ENCODE measurements at regions not wholly inside any gene's neighbourhood (a gene's known extent, or its start where the extent isn't known, plus 50 kb on each side); places are given as distances from the start of the nearest gene placed in this dataset.

DNA sequence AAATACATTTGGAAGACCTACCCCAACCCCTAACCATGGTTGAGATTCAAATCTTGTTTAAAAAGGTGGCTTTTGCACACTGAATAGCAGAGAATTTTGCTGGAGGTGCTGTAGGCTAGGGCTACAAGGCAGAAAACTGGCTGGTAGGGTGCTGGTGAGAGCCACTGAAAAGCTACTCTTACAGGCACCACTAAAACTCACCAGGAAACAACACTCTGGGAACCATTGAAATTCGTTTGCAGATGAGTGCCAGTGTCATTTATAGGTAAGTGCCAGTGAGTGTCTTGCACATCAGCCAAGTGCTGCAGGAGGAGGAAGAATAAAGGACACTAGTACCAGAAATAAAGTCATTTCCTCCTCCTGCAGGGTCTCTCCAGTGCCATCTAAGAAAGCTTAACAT, 610.2 kb downstream of the ZNF385D start:
- no peak for DNase-seq (ENCODE audit: low spot score)

DNA sequence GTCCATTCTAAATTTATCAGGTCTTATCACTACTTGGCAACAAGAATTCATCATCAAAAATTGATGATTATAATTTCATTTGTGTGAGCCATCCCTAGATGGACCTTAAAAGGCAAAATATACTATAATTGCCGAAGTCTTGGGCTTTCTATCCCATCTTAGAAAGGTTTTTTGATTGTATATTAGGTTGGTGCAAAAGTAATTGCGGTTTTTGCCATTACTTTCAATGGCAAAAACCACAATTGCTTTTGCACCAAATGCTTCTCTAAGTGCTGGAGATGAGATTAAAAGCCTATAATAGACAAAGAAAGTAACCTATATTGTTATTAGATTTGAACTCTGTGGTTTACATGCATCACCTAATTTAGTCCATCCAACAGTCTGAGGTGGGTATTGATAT, 612.9 kb downstream of the ZNF385D start:
- DNase-seq (ENCODE audit: low spot score), result no peak

- DNase-seq (ENCODE audit: low spot score), result no peak
Observed at GRCh38 chr3:21132896-21133295, 618.1 kb downstream of the ZNF385D start.

- no peak for DNase-seq (ENCODE audit: low spot score)
Observed at GRCh38 chr3:21120826-21121225, 630.2 kb downstream of the ZNF385D start.

DNA sequence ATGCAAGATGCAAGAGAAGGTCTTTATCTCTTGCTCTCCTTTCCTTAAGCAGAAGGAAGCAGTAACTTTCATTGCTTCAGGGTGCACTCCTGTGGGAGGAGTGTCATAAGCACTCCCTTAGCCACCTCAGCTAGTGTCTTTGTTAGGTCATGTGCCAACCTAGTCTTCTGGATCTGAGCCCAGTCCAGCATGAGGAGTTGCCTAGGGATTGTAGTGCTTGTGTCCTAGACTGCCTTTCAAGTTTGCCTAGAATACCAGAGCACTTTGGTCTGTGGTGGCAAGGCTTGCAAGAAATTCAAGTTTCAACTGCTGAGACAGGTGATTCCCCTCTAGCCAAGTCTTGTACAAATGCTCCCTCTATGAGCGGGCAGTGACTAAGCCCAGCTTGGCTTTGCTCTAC, 633.6 kb downstream of the ZNF385D start:
- DNase-seq (ENCODE audit: low spot score), result no peak

GRCh38 chr3:21109056-21109455, 642.0 kb downstream of the ZNF385D start:
- DNase-seq (ENCODE audit: low spot score), result no peak

DNA sequence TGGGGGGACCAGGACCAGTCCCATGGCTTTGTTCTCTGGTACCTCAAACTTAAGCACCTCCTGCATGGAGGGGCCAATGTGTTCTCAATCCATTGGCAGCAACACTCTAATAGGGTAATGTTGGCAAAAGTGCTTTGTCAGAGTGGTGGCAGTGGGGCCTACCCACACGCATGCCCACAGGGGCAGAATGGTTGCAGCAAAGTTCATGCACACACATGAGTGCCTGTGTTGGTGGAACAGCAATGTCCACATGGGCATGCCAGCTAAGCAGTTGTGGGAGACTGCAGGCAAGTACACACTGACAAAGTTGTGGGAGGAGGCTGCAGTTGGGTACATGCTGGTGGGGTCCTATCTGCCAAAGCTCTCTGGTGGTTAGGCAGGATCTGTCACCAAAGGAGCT, 645.2 kb downstream of the ZNF385D start:
- DNase-seq (ENCODE audit: low spot score), result no peak

- DNase-seq (ENCODE audit: low spot score), result no peak
Observed at GRCh38 chr3:21100656-21101359, 650.2 kb downstream of the ZNF385D start.

- DNase-seq (ENCODE audit: low spot score), result no peak
Observed at GRCh38 chr3:21094686-21095085, 656.3 kb downstream of the ZNF385D start.

DNA sequence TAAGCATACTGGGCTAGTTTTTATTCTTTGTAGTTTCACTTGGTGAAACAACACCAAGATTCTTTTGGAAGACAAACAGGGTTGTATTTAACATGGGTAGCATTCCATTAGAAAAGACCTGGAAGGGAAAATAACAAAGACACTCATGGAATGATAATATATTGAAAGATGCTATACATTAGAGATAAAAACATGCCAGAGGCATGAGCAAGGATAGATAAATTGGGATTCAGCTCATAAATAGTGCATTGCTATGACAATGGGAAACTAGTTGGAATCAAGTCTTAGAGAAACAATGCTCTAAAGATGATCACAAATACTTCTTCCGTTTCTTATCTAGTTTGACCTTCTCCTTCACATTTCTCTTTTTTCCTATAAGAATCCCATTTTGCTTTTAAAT, 677.4 kb downstream of the ZNF385D start:
- DNase-seq (ENCODE audit: low spot score), result no peak

- DNase-seq (ENCODE audit: low spot score), result no peak
Observed at GRCh38 chr3:21067031-21067813, 683.8 kb downstream of the ZNF385D start.

DNA sequence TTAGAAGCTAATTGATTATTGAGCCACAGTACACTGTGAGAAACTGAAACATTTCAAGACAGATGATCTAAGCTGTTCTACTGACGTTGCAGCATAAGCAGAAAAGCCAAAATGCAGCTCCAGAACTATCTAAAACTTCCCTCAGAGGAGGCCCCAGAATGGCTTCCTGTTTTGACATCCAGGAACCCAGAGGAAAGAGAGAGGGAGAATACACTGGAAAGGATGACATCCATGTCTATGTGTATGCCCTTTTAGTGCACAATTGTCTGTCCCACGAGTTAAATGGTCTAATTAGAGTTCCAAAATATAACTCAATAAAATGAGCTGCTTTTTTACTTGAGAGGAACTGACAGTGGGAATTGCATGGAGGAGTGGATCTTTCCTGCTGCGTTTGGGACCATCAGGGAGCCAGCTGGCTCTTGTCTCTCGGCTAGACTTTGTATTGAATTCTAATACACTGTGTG, 688.1 kb downstream of the ZNF385D start:
- no peak for DNase-seq (ENCODE audit: low spot score)

- no peak for DNase-seq (ENCODE audit: low spot score)
Observed at GRCh38 chr3:21059404-21059803, 691.6 kb downstream of the ZNF385D start.

DNA sequence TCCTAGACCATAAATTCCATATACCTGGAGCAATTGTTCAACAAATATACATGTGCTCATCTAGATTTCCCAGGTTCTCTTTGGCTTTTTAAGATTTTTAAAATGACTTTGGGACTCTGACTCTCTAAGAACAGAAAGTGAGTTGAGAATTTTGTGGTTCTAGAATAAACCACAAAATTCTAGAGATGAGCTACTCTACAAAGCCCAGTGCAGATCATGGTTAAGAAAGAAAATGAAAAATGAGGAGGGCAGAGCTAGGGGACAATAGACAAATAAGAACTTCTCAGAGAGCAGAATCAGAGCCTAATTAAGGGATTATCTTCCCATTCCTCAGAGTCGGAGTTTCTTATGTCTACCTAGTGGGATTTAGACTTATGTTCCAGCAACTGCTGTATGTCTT, 694.7 kb downstream of the ZNF385D start:
- peak; percentile 12 for DNase-seq (ENCODE audit: low spot score)

GRCh38 chr3:21055015-21055414, 696.0 kb downstream of the ZNF385D start:
- DNase-seq (ENCODE audit: low spot score), result no peak

DNA sequence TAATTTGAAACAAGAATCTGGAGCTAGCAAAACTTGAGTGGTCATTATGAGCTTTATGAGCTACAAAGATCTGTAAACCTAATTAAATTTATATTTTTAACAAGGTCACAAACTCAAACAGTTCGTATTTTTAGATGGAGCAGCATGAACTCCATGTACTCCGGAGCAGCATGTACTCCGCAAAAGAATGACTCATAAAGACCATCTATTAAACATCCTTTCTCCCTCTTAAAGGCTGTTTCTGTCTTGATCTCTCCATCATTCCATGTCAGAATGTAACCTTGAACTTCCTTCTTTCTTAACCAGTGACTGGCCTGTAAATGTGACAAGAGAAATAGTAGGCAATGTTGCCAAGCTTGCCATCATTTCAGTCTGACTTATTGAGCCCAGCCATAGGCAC, 696.9 kb downstream of the ZNF385D start:
- no peak for DNase-seq (ENCODE audit: low spot score)

DNA sequence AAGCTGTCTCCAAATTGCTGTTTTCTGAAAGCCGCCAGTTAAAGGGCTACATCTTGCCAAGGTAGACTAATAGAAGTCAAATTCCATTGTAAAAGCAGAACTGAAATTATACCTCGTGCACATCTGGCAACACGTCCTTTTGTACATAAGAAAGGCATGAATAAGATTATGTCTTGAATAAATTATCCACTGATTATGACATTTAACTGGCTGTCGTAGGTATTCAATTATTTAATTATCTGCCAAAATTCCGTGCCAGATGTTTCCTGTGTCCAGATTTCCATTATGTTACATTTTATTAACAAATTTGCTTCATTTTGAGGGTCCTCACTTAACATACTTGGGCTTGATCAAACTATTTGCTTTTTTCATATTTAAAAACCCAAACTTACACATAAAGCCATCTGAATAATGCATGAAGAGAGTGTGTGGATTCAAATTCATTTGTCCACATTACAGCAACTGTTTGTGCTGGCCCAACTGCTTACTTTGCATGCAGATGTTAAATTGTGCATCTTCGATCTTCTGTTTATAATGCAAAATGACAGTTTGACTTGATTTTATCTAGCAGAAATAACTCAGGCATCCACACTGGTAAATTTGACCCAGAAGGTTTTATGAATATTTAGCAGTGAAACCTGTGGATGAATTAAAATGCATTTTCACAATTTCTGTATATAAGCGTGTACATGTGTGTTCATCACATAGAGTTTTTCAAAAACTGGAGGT, 701.5 kb downstream of the ZNF385D start:
- DNase-seq (ENCODE audit: low spot score), result no peak

DNA sequence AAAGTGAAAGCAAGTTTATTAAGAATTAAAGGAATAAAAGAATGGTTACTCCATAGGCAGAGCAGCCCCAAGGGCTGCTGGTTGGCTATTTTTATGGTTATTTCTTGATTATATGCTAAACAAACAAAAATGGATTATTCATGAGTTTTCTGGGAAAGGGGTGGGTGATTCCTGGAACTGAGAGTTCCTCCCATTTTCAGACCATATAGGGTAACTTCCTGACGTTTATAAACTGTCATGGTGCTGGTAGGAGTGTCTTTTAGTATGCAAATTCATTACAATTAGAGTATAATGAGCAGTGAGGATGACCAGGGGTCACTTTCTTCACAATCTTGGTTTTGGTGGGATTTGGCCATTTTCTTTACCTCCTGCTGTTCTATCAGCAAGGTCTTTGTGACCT, 707.9 kb downstream of the ZNF385D start:
- no peak for DNase-seq (ENCODE audit: low spot score)

DNA sequence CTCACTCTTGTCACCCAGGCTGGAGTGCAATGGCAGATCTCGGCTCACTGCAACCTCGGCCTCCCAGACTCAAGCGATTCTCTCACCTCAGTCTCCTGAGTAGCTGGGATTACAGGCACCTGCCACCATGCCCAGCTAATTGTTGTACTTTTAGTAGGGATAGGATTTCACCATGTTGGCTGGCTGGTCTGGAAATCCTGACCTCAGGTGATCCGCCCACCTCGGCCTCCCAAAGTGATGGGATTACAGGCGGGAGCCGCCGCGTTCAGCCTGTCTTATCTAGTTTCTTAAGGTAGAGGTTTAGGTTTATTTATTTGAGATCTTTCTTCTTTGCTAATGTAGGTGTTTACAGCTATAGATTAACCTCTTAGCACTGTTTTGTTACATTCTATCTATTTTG, 708.8 kb downstream of the ZNF385D start:
- DNase-seq (ENCODE audit: low spot score), result no peak

DNA sequence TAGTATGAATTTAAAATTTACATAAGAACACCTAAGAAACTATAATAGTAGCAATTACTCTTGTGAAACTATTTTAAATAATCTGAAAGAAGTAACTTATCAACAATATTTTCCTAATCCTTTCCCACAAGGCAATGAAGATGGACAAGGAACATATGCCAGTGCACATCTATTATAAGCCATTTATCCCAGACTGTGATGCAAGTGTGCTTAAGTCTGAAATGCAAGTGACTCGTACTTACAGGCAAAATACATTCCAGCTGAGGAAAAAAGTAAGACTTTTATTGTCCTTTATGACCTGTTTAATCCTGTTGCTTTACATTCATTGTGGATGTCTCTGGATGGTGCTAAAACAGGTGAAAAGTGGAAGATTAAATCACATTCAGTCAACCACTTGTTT, 709.4 kb downstream of the ZNF385D start:
- DNase-seq (ENCODE audit: low spot score), result no peak

DNA sequence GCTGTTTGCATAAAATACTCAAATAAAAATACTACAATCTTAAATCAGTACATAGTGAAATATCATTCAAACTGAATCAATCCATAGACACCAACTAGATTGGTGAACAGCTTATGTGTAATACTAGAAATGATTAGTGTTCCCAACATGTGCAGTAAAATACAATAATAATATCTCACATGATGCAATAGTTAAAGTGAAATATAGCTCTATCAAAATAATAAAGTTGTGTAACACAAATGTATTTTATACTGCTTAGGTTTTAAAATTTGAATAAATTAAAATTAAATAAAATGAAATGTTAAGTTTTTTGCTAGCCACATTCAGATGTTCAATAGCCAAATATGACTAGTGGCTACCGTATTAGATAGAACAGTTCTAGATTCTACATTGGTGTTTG, 714.1 kb downstream of the ZNF385D start:
- no peak for DNase-seq (ENCODE audit: low spot score)

- no peak for DNase-seq (ENCODE audit: low spot score)
Observed at GRCh38 chr3:21028412-21028811, 722.6 kb downstream of the ZNF385D start.

DNA sequence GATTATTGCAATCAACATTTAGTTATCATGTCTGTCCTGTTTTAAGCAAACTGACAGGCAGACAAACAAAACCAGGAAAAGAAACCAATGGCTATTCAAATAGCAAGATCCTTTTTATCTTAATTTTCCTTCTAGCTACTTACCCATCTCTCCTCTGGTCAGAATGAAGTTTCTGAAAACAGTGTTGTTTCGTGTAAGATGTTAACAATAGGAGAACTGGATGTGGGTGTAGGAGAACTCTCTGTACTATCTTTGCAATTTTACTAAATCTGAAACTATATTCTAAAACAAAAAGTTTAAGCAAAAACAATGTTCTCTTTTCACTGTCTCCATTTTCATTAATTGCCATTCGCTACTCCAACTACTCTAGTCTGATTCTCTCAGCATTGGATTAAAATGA, 726.4 kb downstream of the ZNF385D start:
- DNase-seq (ENCODE audit: low spot score), result no peak
